Neural cell (in vitro differentiated cells): ENCODE measurements at regions not wholly inside any gene's neighbourhood (a gene's known extent, or its start where the extent isn't known, plus 50 kb on each side); places are given as distances from the start of the nearest gene placed in this dataset.

Experiments
- H2AFZ ChIP-seq: fragments of 200-600, 300-800 bp; sonication (generic), shearing (Covaris generic); 2 replicates; pipeline ENCODE4 v1.6.0; 2014; ENCODE audit warnings: low read depth, mild to moderate bottlenecking, antibody characterized with exemption, low read length, moderate library complexity
- H3F3A ChIP-seq: fragments of 200-600 bp; shearing (Covaris generic); 2 replicates; pipeline ENCODE4 v1.6.1; 2016; ENCODE audit warnings: mild to moderate bottlenecking, moderate library complexity, mixed read lengths, antibody characterized with exemption, low read length; ENCODE audit not compliant: insufficient read depth, poor library complexity, severe bottlenecking
- H3K27ac ChIP-seq: fragments of 200-600, 300-800 bp; sonication (generic), shearing (Covaris generic); 2 replicates; pipeline ENCODE4 v1.5.1; 2014; ENCODE audit warnings: mild to moderate bottlenecking, low read length, moderate library complexity
- H3K27me3 ChIP-seq: fragments of 300-800, 200-600 bp; sonication (generic), shearing (Covaris generic); 2 replicates; pipeline ENCODE4 v1.6.0; 2014; ENCODE audit warnings: mild to moderate bottlenecking, low read depth, low read length, moderate library complexity; ENCODE audit not compliant: insufficient read depth
- H3K36me3 ChIP-seq: fragments of 300-800, 200-600 bp; sonication (generic), shearing (Covaris generic); 2 replicates; pipeline ENCODE4 v1.5.1; 2014; ENCODE audit warnings: mild to moderate bottlenecking, antibody characterized with exemption, low read length, moderate library complexity; ENCODE audit not compliant: insufficient read depth
- H3K4me2 ChIP-seq: fragments of 300-800, 200-600 bp; sonication (generic), shearing (Covaris generic); 2 replicates; pipeline ENCODE4 v1.6.0; 2014; ENCODE audit warnings: mild to moderate bottlenecking, low read length
- H3K4me3 ChIP-seq: fragments of 300-800, 200-600 bp; sonication (generic), shearing (Covaris generic); 2 replicates; pipeline ENCODE4 v1.5.1; 2014; ENCODE audit warnings: mild to moderate bottlenecking, low read length, moderate library complexity
- H3K79me2 ChIP-seq: fragments of 200-600 bp; shearing (Covaris generic); replicated peaks from 2 replicates; pipeline ENCODE4 v1.6.0; 2014; ENCODE audit warnings: mild to moderate bottlenecking, low read length, moderate library complexity; ENCODE audit not compliant: insufficient read depth
- H3K9ac ChIP-seq: fragments of 300-800, 200-600 bp; sonication (generic), shearing (Covaris generic); 2 replicates; pipeline ENCODE4 v1.6.1; 2016; ENCODE audit warnings: mild to moderate bottlenecking, low read length, mixed read lengths
- H3K9me2 ChIP-seq: fragments of 200-600 bp; shearing (Covaris generic); 2 replicates; pipeline ENCODE4 v1.6.1; 2016; ENCODE audit warnings: mild to moderate bottlenecking, low read length, mixed read lengths; ENCODE audit not compliant: insufficient read depth
- H3K9me3 ChIP-seq: fragments of 200-600, 300-800 bp; sonication (generic), shearing (Covaris generic); 2 replicates; pipeline ENCODE4 v1.6.1; 2016; ENCODE audit warnings: mild to moderate bottlenecking, mixed run types, low read length, moderate library complexity, mixed read lengths
- H4K20me1 ChIP-seq: fragments of 200-600 bp; shearing (Covaris generic); 2 replicates; pipeline ENCODE4 v1.6.1; 2016; ENCODE audit warnings: mild to moderate bottlenecking, mixed run types; ENCODE audit not compliant: insufficient read depth
- EP300 ChIP-seq: fragments of 450-650 bp; conservative IDR thresholded peaks from 2 replicates; pipeline ENCODE4 v1.6.1; 2014; ENCODE audit warnings: antibody characterized with exemption, mild to moderate bottlenecking, moderate library complexity; ENCODE audit not compliant: poor library complexity, severe bottlenecking
- EZH2 ChIP-seq: fragments of 200-600, 300-800 bp; shearing (Covaris generic), sonication (generic); IDR thresholded peaks from 2 replicates; pipeline ENCODE4 v1.6.1; 2014; ENCODE audit warnings: antibody characterized with exemption, low read length, borderline replicate concordance, mild to moderate bottlenecking; ENCODE audit not compliant: insufficient read depth, poor library complexity, severe bottlenecking
- MXI1 ChIP-seq: fragments of 450-650 bp; conservative IDR thresholded peaks from 2 replicates; pipeline ENCODE4 v1.6.1; 2014; ENCODE audit warnings: antibody characterized with exemption, mild to moderate bottlenecking; ENCODE audit not compliant: poor library complexity, severe bottlenecking
- POLR2AphosphoS5 ChIP-seq: IDR thresholded peaks from 2 replicates; pipeline ENCODE4 v1.6.1; 2012
- RAD21 ChIP-seq: fragments of 450-650 bp; conservative IDR thresholded peaks from 2 replicates; pipeline ENCODE4 v1.6.1; 2014; ENCODE audit warnings: antibody characterized with exemption, mild to moderate bottlenecking, moderate library complexity
- SMC3 ChIP-seq: fragments of 450-650 bp; conservative IDR thresholded peaks from 2 replicates; pipeline ENCODE4 v1.6.1; 2014; ENCODE audit warnings: antibody characterized with exemption, mild to moderate bottlenecking, moderate library complexity; ENCODE audit not compliant: poor library complexity
- TAF1 ChIP-seq: IDR thresholded peaks from 2 replicates; pipeline ENCODE4 v1.6.1; 2012; ENCODE audit warnings: low read depth
- TF ChIP-seq, protein P1 (sequence below): fragments of 450-650 bp; IDR thresholded peaks from 2 replicates; pipeline ENCODE4 v1.5.1; 2014; ENCODE audit warnings: antibody characterized with exemption, mild to moderate bottlenecking, moderate library complexity; ENCODE audit not compliant: poor library complexity, severe bottlenecking
- TF ChIP-seq, protein P2 (sequence below): IDR thresholded peaks from 2 replicates; pipeline ENCODE4 v1.6.1; 2012; ENCODE audit warnings: borderline replicate concordance

DNA sequence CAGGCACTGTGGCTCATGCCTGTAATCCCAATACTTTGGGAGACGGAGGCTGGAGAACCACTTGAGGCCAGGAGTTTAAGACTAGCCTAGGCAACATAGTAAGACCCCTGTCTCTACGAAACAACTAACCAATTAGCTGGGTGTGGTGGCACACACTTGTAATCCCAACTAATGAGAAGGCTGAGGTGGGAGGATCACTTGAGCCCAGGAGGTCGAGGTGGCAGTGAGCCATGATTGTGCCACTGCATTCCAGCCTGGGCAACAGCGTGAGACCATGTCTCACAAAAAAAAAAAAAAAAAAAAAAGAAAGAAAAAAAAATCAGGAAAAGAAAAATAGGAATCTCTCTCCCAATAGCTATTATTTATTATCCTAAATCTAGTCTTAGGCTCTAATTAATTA is 56.8 kb upstream of the UBAC2 start:
- H3K36me3 ChIP-seq, result no peaks in the 10 kb centered on the region
- no peak overlapping the region for H3K4me3 ChIP-seq
- no peaks in the 10 kb centered on the region for H4K20me1 ChIP-seq
- no peak overlapping the region for H2AFZ ChIP-seq
- no peak overlapping the region for H3K9ac ChIP-seq
- no peaks in the 10 kb centered on the region for H3K27me3 ChIP-seq
- no peaks in the 10 kb centered on the region for H3K9me3 ChIP-seq
- no peak overlapping the region for H3K4me2 ChIP-seq
- TF ChIP-seq EP300 (no peak), TAF1 (no peak), MXI1 (no peak)
- H3F3A ChIP-seq, result no peaks in the 10 kb centered on the region
- H3K27ac ChIP-seq, result no peak overlapping the region
- H3K9me2 ChIP-seq, result no peaks in the 10 kb centered on the region
- H3K79me2 ChIP-seq, result no peaks in the 10 kb centered on the region

DNA sequence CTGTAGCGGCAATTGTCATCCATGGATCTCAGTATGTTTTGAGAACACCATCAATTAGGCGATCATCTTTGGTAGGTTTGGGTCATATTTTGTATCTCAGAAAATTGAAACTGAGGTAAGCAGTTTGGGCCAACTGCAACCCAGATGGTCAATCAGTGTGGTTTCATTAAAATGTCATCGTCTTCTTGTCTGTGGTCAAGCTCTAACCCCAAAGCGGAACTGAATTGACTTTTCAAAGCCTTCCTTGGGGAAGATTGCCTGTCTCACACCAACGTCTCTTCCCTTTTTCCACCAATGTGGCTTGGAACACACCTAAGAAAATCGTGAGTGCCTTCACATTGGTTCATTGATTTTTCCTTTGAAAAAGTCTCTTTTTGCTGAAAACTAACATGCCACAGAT is 56.3 kb upstream of the UBAC2 start:
- H3K79me2 ChIP-seq, result no peaks in the 10 kb centered on the region
- no peaks in the 10 kb centered on the region for H4K20me1 ChIP-seq
- no peak overlapping the region for H3K4me2 ChIP-seq
- no peaks in the 10 kb centered on the region for H3K27me3 ChIP-seq
- H3K36me3 ChIP-seq, result no peaks in the 10 kb centered on the region
- TF ChIP-seq, protein P1, sequence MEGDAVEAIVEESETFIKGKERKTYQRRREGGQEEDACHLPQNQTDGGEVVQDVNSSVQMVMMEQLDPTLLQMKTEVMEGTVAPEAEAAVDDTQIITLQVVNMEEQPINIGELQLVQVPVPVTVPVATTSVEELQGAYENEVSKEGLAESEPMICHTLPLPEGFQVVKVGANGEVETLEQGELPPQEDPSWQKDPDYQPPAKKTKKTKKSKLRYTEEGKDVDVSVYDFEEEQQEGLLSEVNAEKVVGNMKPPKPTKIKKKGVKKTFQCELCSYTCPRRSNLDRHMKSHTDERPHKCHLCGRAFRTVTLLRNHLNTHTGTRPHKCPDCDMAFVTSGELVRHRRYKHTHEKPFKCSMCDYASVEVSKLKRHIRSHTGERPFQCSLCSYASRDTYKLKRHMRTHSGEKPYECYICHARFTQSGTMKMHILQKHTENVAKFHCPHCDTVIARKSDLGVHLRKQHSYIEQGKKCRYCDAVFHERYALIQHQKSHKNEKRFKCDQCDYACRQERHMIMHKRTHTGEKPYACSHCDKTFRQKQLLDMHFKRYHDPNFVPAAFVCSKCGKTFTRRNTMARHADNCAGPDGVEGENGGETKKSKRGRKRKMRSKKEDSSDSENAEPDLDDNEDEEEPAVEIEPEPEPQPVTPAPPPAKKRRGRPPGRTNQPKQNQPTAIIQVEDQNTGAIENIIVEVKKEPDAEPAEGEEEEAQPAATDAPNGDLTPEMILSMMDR, result no peak
- TF ChIP-seq RAD21, result no peak
- TF ChIP-seq, protein P2, sequence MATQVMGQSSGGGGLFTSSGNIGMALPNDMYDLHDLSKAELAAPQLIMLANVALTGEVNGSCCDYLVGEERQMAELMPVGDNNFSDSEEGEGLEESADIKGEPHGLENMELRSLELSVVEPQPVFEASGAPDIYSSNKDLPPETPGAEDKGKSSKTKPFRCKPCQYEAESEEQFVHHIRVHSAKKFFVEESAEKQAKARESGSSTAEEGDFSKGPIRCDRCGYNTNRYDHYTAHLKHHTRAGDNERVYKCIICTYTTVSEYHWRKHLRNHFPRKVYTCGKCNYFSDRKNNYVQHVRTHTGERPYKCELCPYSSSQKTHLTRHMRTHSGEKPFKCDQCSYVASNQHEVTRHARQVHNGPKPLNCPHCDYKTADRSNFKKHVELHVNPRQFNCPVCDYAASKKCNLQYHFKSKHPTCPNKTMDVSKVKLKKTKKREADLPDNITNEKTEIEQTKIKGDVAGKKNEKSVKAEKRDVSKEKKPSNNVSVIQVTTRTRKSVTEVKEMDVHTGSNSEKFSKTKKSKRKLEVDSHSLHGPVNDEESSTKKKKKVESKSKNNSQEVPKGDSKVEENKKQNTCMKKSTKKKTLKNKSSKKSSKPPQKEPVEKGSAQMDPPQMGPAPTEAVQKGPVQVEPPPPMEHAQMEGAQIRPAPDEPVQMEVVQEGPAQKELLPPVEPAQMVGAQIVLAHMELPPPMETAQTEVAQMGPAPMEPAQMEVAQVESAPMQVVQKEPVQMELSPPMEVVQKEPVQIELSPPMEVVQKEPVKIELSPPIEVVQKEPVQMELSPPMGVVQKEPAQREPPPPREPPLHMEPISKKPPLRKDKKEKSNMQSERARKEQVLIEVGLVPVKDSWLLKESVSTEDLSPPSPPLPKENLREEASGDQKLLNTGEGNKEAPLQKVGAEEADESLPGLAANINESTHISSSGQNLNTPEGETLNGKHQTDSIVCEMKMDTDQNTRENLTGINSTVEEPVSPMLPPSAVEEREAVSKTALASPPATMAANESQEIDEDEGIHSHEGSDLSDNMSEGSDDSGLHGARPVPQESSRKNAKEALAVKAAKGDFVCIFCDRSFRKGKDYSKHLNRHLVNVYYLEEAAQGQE, result no peak
- TF ChIP-seq EZH2, result no peak
- no peak for TF ChIP-seq EP300
- TF ChIP-seq TAF1, result no peak
- no peak for TF ChIP-seq POLR2AphosphoS5
- TF ChIP-seq SMC3, result no peak
- H3K9me2 ChIP-seq, result no peaks in the 10 kb centered on the region
- H3K27ac ChIP-seq, result no peak overlapping the region
- H3K4me3 ChIP-seq, result no peak overlapping the region
- H3F3A ChIP-seq, result no peaks in the 10 kb centered on the region
- no peak overlapping the region for H2AFZ ChIP-seq
- H3K9me3 ChIP-seq, result no peaks in the 10 kb centered on the region
- no peak overlapping the region for H3K9ac ChIP-seq

DNA sequence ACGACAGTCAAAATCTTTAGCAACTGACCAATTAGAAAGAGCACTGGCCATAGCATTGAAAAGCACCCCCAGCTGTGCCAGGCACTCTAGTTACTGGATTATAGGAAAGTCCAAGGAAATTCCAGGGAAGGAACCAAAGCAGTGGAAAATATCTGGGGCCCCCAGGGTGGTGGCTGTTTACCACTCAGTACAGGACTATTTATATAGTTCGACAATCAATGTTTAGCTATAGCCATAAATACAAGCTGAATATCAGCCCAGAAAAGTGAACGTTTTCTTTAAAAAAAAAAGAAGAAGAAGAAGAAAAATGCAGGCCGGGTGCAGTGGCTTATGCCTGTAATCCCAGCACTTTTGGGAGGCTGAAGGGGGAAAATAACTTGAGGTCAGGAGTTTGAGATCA is 55.2 kb upstream of the UBAC2 start:
- TF ChIP-seq MXI1 (no peak), TAF1 (no peak), SMC3 (no peak), EP300 (no peak), POLR2AphosphoS5 (no peak), RAD21 (no peak), EZH2 (no peak)
- TF ChIP-seq, protein P1, result no peak
- TF ChIP-seq, protein P2, result no peak
- H3K36me3 ChIP-seq, result no peaks in the 10 kb centered on the region
- no peaks in the 10 kb centered on the region for H3F3A ChIP-seq

More for the DNA sequence above, 55.2 kb upstream of the UBAC2 start:
- Histone ChIP-seq H3K79me2 (no peaks in the 10 kb centered on the region), H3K27ac (no peak overlapping the region), H3K27me3 (no peaks in the 10 kb centered on the region), H4K20me1 (no peaks in the 10 kb centered on the region), H3K9me3 (no peaks in the 10 kb centered on the region), H3K4me3 (no peak overlapping the region), H3K4me2 (no peak overlapping the region), H3K9ac (no peak overlapping the region), H3K9me2 (no peaks in the 10 kb centered on the region), H2AFZ (no peak overlapping the region)
